Mesenchymal stem cell (in vitro differentiated cells and primary cell): ENCODE measurements at regions not wholly inside any gene's neighbourhood (a gene's known extent, or its start where the extent isn't known, plus 50 kb on each side); places are given as distances from the start of the nearest gene placed in this dataset.
A peak's percentile ranks its signal among the peaks of the same experiment; 100 is the strongest.

Experiments used
- DNase-seq: peaks from one replicate; pipeline ENCODE4 v3.0.0-alpha.2; 2013
- H2AFZ ChIP-seq: one replicate; pipeline ENCODE4 v1.6.1; 2013; ENCODE audit warnings: low read depth, mild to moderate bottlenecking, control low read depth, inconsistent platforms, low read length, moderate library complexity
- H2AK5ac ChIP-seq: 2 replicates; pipeline ENCODE4 v1.6.1; 2013; ENCODE audit warnings: low read length, moderate library complexity, mild to moderate bottlenecking, inconsistent platforms; ENCODE audit not compliant: severe bottlenecking
- H2BK120ac ChIP-seq: one replicate; pipeline ENCODE4 v1.6.1; 2013; ENCODE audit warnings: low read depth, mild to moderate bottlenecking, inconsistent platforms, low read length, moderate library complexity
- H2BK12ac ChIP-seq, 2 experiments: one replicate each; pipeline ENCODE4 v1.6.1; 2013; ENCODE audit warnings: inconsistent platforms in 2 of 2, low read length in 2 of 2, mild to moderate bottlenecking in 2 of 2, moderate library complexity in 2 of 2, control low read depth in 1 of 2
- H2BK15ac ChIP-seq: one replicate; pipeline ENCODE4 v1.6.1; 2013; ENCODE audit warnings: mild to moderate bottlenecking, low read depth, inconsistent platforms; ENCODE audit not compliant: poor library complexity, severe bottlenecking
- H2BK5ac ChIP-seq: 2 replicates; pipeline ENCODE4 v1.6.1; 2013; ENCODE audit warnings: low read depth, mild to moderate bottlenecking, low read length, control low read depth, inconsistent platforms; ENCODE audit not compliant: poor library complexity, severe bottlenecking
- H3K14ac ChIP-seq, 2 experiments: one replicate each; pipeline ENCODE4 v1.6.1; 2013; ENCODE audit warnings: inconsistent platforms in 2 of 2, low read length in 2 of 2, control low read depth in 1 of 2, mild to moderate bottlenecking in 1 of 2, moderate library complexity in 1 of 2
- H3K18ac ChIP-seq, 2 experiments: one replicate each; pipeline ENCODE4 v1.6.1; 2013; ENCODE audit warnings: inconsistent platforms in 2 of 2, low read length in 2 of 2, control low read depth in 1 of 2, low read depth in 1 of 2, mild to moderate bottlenecking in 1 of 2
- H3K23ac ChIP-seq, 2 experiments: one replicate each; pipeline ENCODE4 v1.6.1; 2013; ENCODE audit warnings: inconsistent platforms in 2 of 2, low read length in 2 of 2, mild to moderate bottlenecking in 2 of 2, moderate library complexity in 2 of 2, control low read depth in 1 of 2
- H3K27ac ChIP-seq: 2 replicates; pipeline ENCODE4 v1.5.1; 2013; ENCODE audit warnings: mild to moderate bottlenecking, moderate library complexity, low read length, control low read depth, inconsistent platforms; ENCODE audit not compliant: poor library complexity, severe bottlenecking
- H3K27me3 ChIP-seq, 2 experiments: 2 replicates each; pipeline versions ENCODE4 v1.6.1 to v1.7.0; 2013; ENCODE audit warnings: low read length in 2 of 2, mild to moderate bottlenecking in 2 of 2, moderate library complexity in 2 of 2, control low read depth in 1 of 2, inconsistent platforms in 1 of 2; ENCODE audit not compliant: control insufficient read depth in 1 of 2, insufficient read depth in 1 of 2
- H3K36me3 ChIP-seq, 2 experiments: 2 replicates each; pipeline versions ENCODE4 v1.6.1 to v1.7.0; 2013; ENCODE audit warnings: low read length in 2 of 2, control low read depth in 1 of 2, inconsistent platforms in 1 of 2, low read depth in 1 of 2, mild to moderate bottlenecking in 1 of 2; ENCODE audit not compliant: insufficient read depth in 2 of 2, control insufficient read depth in 1 of 2
- H3K4ac ChIP-seq, 2 experiments: one replicate each; pipeline ENCODE4 v1.6.1; 2013; ENCODE audit warnings: inconsistent platforms in 2 of 2, low read length in 2 of 2, mild to moderate bottlenecking in 2 of 2, moderate library complexity in 2 of 2, control low read depth in 1 of 2, low read depth in 1 of 2
- H3K4me1 ChIP-seq: 2 replicates; pipeline ENCODE4 v1.6.1; 2013; ENCODE audit warnings: low read depth, low read length, control low read depth; ENCODE audit not compliant: control insufficient read depth, insufficient read depth
- H3K4me2 ChIP-seq: 2 replicates; pipeline ENCODE4 v1.6.1; 2013; ENCODE audit warnings: low read length, mild to moderate bottlenecking, inconsistent platforms; ENCODE audit not compliant: poor library complexity, severe bottlenecking
- H3K4me3 ChIP-seq, 2 experiments: 2 replicates each; pipeline versions ENCODE4 v1.5.1 to v1.7.0; 2013; ENCODE audit warnings: low read length in 2 of 2, mild to moderate bottlenecking in 2 of 2, control low read depth in 1 of 2, low read depth in 1 of 2; ENCODE audit not compliant: insufficient read depth in 1 of 2
- H3K79me1 ChIP-seq: replicated peaks from 2 replicates; pipeline ENCODE4 v1.6.1; 2013; ENCODE audit warnings: mild to moderate bottlenecking, control low read depth, low read length, inconsistent platforms; ENCODE audit not compliant: poor library complexity, severe bottlenecking
- H3K9ac ChIP-seq: 2 replicates; pipeline ENCODE4 v1.7.0; 2013; ENCODE audit warnings: mild to moderate bottlenecking, low read length, moderate library complexity
- H3K9me3 ChIP-seq: 2 replicates; pipeline ENCODE4 v1.7.0; 2013; ENCODE audit warnings: mild to moderate bottlenecking, low read length; ENCODE audit not compliant: control insufficient read depth
- H4K8ac ChIP-seq: one replicate; pipeline ENCODE4 v1.6.1; 2013; ENCODE audit warnings: inconsistent platforms, mild to moderate bottlenecking, low read length, moderate library complexity
- H4K91ac ChIP-seq: one replicate; pipeline ENCODE4 v1.6.1; 2013; ENCODE audit warnings: mild to moderate bottlenecking, low read length, inconsistent platforms
- whole genome bisulfite sequencing: methylation state at CpG from one replicate; pipeline ENCODE4 v1.1.7; 2013; ENCODE audit warnings: mixed read lengths; 5-methylcytosine and 5-hydroxymethylcytosine counted together

DNA sequence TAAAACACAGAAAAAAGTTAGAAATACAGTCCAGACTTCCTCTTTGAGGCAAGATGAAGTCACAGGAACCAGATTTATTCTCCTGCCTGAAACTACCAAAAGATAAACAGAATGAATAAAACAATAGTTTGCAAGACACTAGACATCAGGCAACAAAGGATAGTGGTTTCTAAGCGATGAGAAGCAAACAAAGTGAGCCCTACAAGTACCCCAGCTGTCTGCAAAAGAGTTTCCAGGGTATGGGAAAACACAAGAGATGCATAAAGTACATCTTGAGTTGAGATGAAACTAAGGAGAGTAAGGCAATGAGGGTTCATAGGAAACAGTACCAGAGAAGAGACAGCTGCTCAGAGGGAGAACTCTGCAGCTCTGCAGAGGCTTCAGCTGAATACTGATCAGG is 83.3 kb upstream of the COL24A1 start:
- Histone ChIP-seq H4K8ac (no peak overlapping the region), H2AK5ac (no peak overlapping the region), H3K4ac (no peak overlapping the region), H2BK12ac (no peak overlapping the region), H3K36me3 (no peaks in the 10 kb centered on the region), H3K9me3 (peaks cover 32% of the 10 kb centered on the region), H2BK5ac (no peak overlapping the region), H4K91ac (no peak overlapping the region), H3K9ac (no peak overlapping the region), H3K4me1 (no peaks in the 10 kb centered on the region), H3K23ac (no peak overlapping the region), H2BK15ac (no peak overlapping the region), H3K27ac (no peak overlapping the region), H3K79me1 (no peaks in the 10 kb centered on the region), H3K14ac (no peak overlapping the region), H2BK120ac (no peak overlapping the region), H3K4me2 (no peak overlapping the region), H3K27me3 (no peaks in the 10 kb centered on the region), H3K4me3 (no peak overlapping the region), H2AFZ (no peak overlapping the region), H3K18ac (no peak overlapping the region)
- WGBS: 46% methylated on average over 1 of the region's 1 CpG
- DNase-seq: peak; percentile 3

DNA sequence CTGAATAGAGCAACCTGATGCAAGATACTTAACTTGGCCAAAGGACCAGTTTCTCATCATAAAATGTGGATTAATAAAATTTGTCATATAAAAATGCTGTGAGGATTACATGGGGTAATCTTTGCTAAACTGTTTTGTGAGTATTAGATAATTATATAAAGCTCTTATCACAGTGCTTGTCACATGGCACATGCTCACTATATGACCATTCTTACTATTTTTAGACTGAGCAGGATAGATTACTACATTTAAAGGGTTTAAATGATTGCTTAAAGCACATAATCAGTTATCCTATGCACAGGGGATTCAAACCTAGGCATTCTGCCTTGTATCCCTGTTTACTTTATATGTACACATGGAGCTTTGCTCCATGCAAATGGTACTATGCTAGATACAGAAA is 82.9 kb upstream of the COL24A1 start:
- Histone ChIP-seq H3K9me3 (peaks cover 35% of the 10 kb centered on the region), H3K36me3 (no peaks in the 10 kb centered on the region), H3K4ac (no peak overlapping the region), H2AFZ (no peak overlapping the region), H2BK12ac (no peak overlapping the region), H3K27ac (no peak overlapping the region), H3K18ac (no peak overlapping the region), H3K9ac (no peak overlapping the region), H3K4me2 (no peak overlapping the region), H3K14ac (no peak overlapping the region), H2AK5ac (no peak overlapping the region), H4K8ac (no peak overlapping the region), H3K23ac (no peak overlapping the region), H2BK5ac (no peak overlapping the region), H4K91ac (no peak overlapping the region), H2BK120ac (no peak overlapping the region), H3K4me3 (no peak overlapping the region), H2BK15ac (no peak overlapping the region), H3K27me3 (no peaks in the 10 kb centered on the region), H3K4me1 (no peaks in the 10 kb centered on the region), H3K79me1 (no peaks in the 10 kb centered on the region)
- DNase-seq: no peak

- H2BK120ac ChIP-seq: no peak overlapping the region
These were observed 81.7 kb upstream of the COL24A1 start for GRCh38 chr1:86238226-86238625.

DNA sequence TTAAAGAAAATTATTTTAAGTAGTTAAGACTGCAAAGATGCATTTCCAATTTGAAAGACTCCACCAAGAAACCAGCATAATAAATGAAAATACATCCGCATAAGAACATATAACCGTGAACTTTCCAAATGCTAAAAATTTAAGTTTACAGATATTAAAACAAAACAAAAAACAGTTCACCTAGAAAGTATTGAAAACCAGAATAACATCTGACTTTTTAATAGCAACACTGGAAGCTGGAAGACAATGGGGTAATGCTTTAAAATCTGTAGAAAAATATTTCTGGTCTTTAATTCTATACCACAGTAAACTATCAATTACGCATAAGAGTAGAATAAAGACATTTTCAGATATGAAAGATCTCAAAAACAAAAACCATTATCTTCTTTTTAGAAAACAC is 79.3 kb upstream of the COL24A1 start:
- no peak for DNase-seq
- H3K9ac ChIP-seq: no peak overlapping the region
- H2BK15ac ChIP-seq: no peak overlapping the region
- peaks cover 55% of the 10 kb centered on the region for H3K9me3 ChIP-seq
- no peaks in the 10 kb centered on the region for H3K27me3 ChIP-seq
- no peak overlapping the region for H3K14ac ChIP-seq
- no peak overlapping the region for H3K4ac ChIP-seq
- H2AFZ ChIP-seq: no peak overlapping the region
- H3K23ac ChIP-seq: no peak overlapping the region
- H3K27ac ChIP-seq: no peak overlapping the region
- WGBS: 100% methylated on average over 1 of the region's 3 CpGs
- no peak overlapping the region for H4K8ac ChIP-seq
- H2BK120ac ChIP-seq: no peak overlapping the region
- H2BK5ac ChIP-seq: no peak overlapping the region
- no peak overlapping the region for H3K18ac ChIP-seq
- no peaks in the 10 kb centered on the region for H3K4me1 ChIP-seq
- H3K4me3 ChIP-seq: no peak overlapping the region
- no peak overlapping the region for H2BK12ac ChIP-seq
- H3K36me3 ChIP-seq: no peaks in the 10 kb centered on the region
- H3K4me2 ChIP-seq: no peak overlapping the region
- no peak overlapping the region for H2AK5ac ChIP-seq
- no peak overlapping the region for H4K91ac ChIP-seq
- no peaks in the 10 kb centered on the region for H3K79me1 ChIP-seq

More at GRCh38 chr1:86238226-86238625, 81.7 kb upstream of the COL24A1 start:
- no peak overlapping the region for H3K4me3 ChIP-seq
- H3K36me3 ChIP-seq: no peaks in the 10 kb centered on the region
- DNase-seq: no peak
- no peak overlapping the region for H3K18ac ChIP-seq
- H3K4me2 ChIP-seq: no peak overlapping the region
- H2BK15ac ChIP-seq: no peak overlapping the region
- no peaks in the 10 kb centered on the region for H3K79me1 ChIP-seq
- no peak overlapping the region for H3K23ac ChIP-seq
- H3K9ac ChIP-seq: no peak overlapping the region
- H3K27ac ChIP-seq: no peak overlapping the region
- H4K8ac ChIP-seq: no peak overlapping the region
- no peak overlapping the region for H3K14ac ChIP-seq
- no peak overlapping the region for H3K4ac ChIP-seq
- no peaks in the 10 kb centered on the region for H3K4me1 ChIP-seq
- no peak overlapping the region for H4K91ac ChIP-seq
- no peak overlapping the region for H2BK12ac ChIP-seq
- 100% methylated on average over 1 of the region's 2 CpGs for WGBS
- no peak overlapping the region for H2AK5ac ChIP-seq
- H3K27me3 ChIP-seq: no peaks in the 10 kb centered on the region
- no peak overlapping the region for H2AFZ ChIP-seq
- H3K9me3 ChIP-seq: peaks cover 48% of the 10 kb centered on the region
- no peak overlapping the region for H2BK5ac ChIP-seq
